Mucosa of rectum (tissue), 2 donors: ENCODE measurements at regions not wholly inside any gene's neighbourhood (a gene's known extent, or its start where the extent isn't known, plus 50 kb on each side); places are given as distances from the start of the nearest gene placed in this dataset.
"Not testable (repeated sequence)": the region's sequence is repeated elsewhere in the genome, so short reads cannot be mapped to it uniquely, and the experiment has no call there.

Source experiments
- H3K27ac ChIP-seq, 2 donors: one replicate each; pipeline ENCODE4 v1.7.0; 2013; ENCODE audit warnings: inconsistent platforms in 2 of 2, low read depth in 2 of 2, low read length in 2 of 2
- H3K27me3 ChIP-seq, 2 donors: one replicate each; pipeline ENCODE4 v1.7.0; 2013; ENCODE audit warnings: low read length in 2 of 2; ENCODE audit not compliant: control insufficient read depth in 2 of 2, insufficient read depth in 2 of 2
- H3K36me3 ChIP-seq, 2 donors: one replicate each; pipeline ENCODE4 v1.7.0; 2013; ENCODE audit warnings: low read length in 2 of 2; ENCODE audit not compliant: control insufficient read depth in 2 of 2, insufficient read depth in 2 of 2
- H3K4me1 ChIP-seq, 2 donors: one replicate each; pipeline ENCODE4 v1.7.0; 2013; ENCODE audit warnings: low read length in 2 of 2, mild to moderate bottlenecking in 1 of 2; ENCODE audit not compliant: control insufficient read depth in 2 of 2, insufficient read depth in 2 of 2
- H3K4me3 ChIP-seq, 2 donors: one replicate each; pipeline ENCODE4 v1.7.0; 2013; ENCODE audit warnings: low read length in 2 of 2
- H3K9ac ChIP-seq, 2 donors: one replicate each; pipeline ENCODE4 v1.7.0; 2013; ENCODE audit warnings: low read length in 2 of 2, low read depth in 1 of 2, mild to moderate bottlenecking in 1 of 2
- H3K9me3 ChIP-seq, 2 donors: one replicate each; pipeline ENCODE4 v1.7.0; 2013; ENCODE audit warnings: low read length in 2 of 2; ENCODE audit not compliant: control insufficient read depth in 2 of 2
- donor health status: healthy.
- donor health status: Normal muscosa, but diverticular disease.

DNA sequence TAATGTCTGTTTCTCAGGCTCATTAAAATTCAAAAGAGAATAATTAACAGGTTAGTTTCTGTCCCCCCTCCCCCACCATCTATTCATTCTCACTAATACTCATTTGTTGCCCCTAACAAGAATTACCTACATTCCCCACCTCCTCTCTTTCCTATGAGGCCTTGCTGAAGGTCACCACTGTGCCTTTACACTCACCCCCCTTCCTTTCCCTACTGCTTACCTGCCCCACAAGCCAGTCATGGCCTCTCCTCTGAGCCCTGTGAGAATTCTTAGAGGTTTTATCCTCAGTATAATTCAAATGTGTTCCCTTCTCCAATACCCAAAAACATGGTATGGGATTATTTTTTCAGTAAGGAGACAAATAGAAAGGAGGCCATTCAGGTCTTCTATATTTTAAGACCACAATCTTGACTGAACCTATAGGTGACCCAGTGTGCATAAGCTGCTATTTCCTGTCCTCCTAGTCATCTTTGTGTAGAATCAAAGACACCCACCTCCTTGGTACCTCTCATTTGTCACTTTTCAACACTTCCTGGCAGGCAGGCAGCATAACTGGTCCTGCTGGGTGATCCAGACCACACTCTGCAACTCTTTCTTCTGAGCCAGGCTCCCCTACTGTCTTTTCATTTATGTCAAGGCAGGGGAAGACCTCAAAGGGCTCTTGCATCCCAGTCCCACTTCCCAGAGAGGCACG, 55.8 kb upstream of the PLGLB2 start:
- not testable (repeated sequence) for H3K27me3 ChIP-seq, H3K36me3 ChIP-seq, H3K9me3 ChIP-seq, H3K4me1 ChIP-seq, H3K27ac ChIP-seq, H3K4me3 ChIP-seq, H3K9ac ChIP-seq

DNA sequence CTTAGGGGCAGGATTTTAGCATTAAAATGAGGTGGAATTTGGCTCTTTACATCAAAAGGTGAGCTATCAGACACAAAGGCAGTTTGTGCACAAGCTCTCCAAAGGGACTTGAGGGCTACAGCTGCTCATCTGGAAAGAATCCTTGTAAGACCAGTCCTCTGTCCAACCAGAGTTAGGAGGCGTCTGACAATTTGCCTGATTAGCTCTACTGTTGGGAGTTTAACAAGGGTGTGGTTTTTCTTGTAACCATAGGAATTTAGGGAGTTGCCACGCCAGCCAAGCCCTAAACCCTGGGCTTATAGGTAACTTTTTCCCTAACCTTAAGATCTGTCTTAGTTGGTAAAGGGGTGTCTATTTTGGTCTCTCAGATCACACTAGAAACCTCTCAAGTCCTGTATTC, 55.0 kb upstream of the PLGLB2 start:
- H3K27ac ChIP-seq, H3K4me3 ChIP-seq, H3K4me1 ChIP-seq, H3K27me3 ChIP-seq, H3K9me3 ChIP-seq, H3K36me3 ChIP-seq, H3K9ac ChIP-seq: not testable (repeated sequence)

DNA sequence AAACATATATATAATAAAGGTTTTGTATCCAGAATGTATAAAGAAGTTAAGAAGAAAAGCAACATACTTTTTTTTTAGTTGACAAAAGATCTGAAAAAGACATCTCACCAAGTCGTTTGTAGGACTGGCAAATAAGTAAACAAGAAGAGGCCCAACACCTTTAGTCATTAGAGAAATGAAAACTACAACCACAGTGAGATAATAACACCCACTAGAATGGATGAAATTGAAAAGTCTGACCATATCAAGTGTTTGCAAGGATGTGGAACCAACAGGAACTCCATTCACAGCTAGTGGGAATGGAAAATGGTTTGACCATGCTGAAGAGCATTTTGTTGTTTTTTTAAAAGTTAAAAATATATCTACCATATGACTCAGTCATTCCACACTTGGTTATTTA, 54.0 kb upstream of the PLGLB2 start:
- H3K27ac ChIP-seq, H3K36me3 ChIP-seq, H3K27me3 ChIP-seq, H3K4me1 ChIP-seq, H3K9me3 ChIP-seq, H3K4me3 ChIP-seq, H3K9ac ChIP-seq: not testable (repeated sequence)

DNA sequence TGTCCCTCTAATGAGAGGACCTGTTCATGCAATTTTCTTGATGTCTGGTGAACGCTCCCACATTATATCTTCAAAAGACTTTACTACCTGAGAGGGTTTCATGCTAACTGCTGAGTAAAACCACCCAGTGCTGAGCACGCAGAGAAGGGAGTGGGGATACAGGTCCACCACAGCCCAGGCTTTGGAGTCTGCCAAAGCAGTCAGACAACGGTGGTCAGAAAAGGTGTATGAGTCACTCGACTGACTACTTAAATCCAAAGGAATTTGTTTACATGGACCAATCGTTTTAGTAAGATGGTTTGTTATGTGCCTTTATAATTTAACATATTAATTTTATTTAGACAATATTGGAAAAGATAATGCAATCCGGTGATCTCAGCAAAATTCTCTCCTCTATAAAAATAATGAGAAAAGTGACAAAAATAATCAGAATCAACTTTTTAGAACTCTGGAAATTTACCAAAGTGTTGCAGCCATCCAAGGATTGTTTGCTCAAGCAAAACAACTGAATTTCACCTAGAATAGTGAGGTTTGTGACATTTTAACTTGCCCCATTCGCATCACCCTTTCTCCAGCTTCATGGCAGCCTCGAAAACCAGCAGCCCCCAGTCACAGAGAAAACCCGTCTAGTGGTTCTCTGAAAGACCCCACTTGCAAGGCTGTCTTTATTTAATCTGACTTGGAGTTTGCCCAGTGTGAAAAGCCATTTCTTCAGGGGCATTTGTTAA, 52.1 kb upstream of the PLGLB2 start:
- not testable (repeated sequence) for H3K27ac ChIP-seq, H3K9me3 ChIP-seq, H3K36me3 ChIP-seq, H3K4me3 ChIP-seq, H3K4me1 ChIP-seq, H3K9ac ChIP-seq, H3K27me3 ChIP-seq
